Neuronal stem cell (in vitro differentiated cells): ENCODE measurements at regions not wholly inside any gene's neighbourhood (a gene's known extent, or its start where the extent isn't known, plus 50 kb on each side); places are given as distances from the start of the nearest gene placed in this dataset.

ENCODE experiments used
- DNase-seq: peaks from one replicate; pipeline ENCODE4 v3.0.0-alpha.2; 2013; ENCODE audit warnings: low spot score
- H2AFZ ChIP-seq: one replicate; pipeline ENCODE4 v1.6.1; 2013; ENCODE audit warnings: mild to moderate bottlenecking, low read length, inconsistent platforms
- H2AK5ac ChIP-seq: 2 replicates; pipeline ENCODE4 v1.6.1; 2013; ENCODE audit warnings: low read depth, mild to moderate bottlenecking, inconsistent platforms, low read length, moderate library complexity, mixed read lengths
- H2BK120ac ChIP-seq: 2 replicates; pipeline ENCODE4 v1.6.1; 2013; ENCODE audit warnings: low read depth, mild to moderate bottlenecking, inconsistent platforms, low read length, moderate library complexity, mixed read lengths
- H2BK12ac ChIP-seq: one replicate; pipeline ENCODE4 v1.6.1; 2013; ENCODE audit warnings: low read length, inconsistent platforms
- H2BK15ac ChIP-seq: 2 replicates; pipeline ENCODE4 v1.6.1; 2013; ENCODE audit warnings: mild to moderate bottlenecking, low read length, inconsistent platforms, mixed read lengths
- H2BK5ac ChIP-seq: one replicate; pipeline ENCODE4 v1.6.1; 2013; ENCODE audit warnings: inconsistent platforms, mild to moderate bottlenecking, low read length, moderate library complexity
- H3K14ac ChIP-seq: one replicate; pipeline ENCODE4 v1.6.1; 2013; ENCODE audit warnings: low read length, inconsistent platforms
- H3K18ac ChIP-seq: 2 replicates; pipeline ENCODE4 v1.6.1; 2013; ENCODE audit warnings: low read length, inconsistent platforms
- H3K23ac ChIP-seq: 2 replicates; pipeline ENCODE4 v1.6.1; 2013; ENCODE audit warnings: low read depth, mild to moderate bottlenecking, mixed read lengths, low read length, inconsistent platforms; ENCODE audit not compliant: poor library complexity
- H3K27ac ChIP-seq: replicated peaks from 3 replicates; pipeline ENCODE4 v1.5.1; 2013; ENCODE audit warnings: low read length, inconsistent platforms
- H3K27me3 ChIP-seq, 3 experiments: 2 replicates each; pipeline ENCODE4 v1.6.1; 2013; ENCODE audit warnings: low read length in 3 of 3, mild to moderate bottlenecking in 2 of 3, inconsistent platforms in 1 of 3, low read depth in 1 of 3, mixed read lengths in 1 of 3, moderate library complexity in 1 of 3; ENCODE audit not compliant: control insufficient read depth in 3 of 3, insufficient read depth in 3 of 3
- H3K36me3 ChIP-seq, 2 donors: replicated peaks in 1 of 2; 2 replicates each; pipeline ENCODE4 v1.6.1; 2013; ENCODE audit warnings: low read length in 2 of 2; ENCODE audit not compliant: control insufficient read depth in 2 of 2, insufficient read depth in 2 of 2
- H3K4ac ChIP-seq: 2 replicates; pipeline ENCODE4 v1.6.1; 2013; ENCODE audit warnings: inconsistent platforms, mild to moderate bottlenecking, low read length, moderate library complexity
- H3K4me1 ChIP-seq, 2 donors: 1 replicate in 1 of 2; 2 replicates in 1 of 2; pipeline ENCODE4 v1.6.1; 2013; ENCODE audit warnings: low read length in 2 of 2, low read depth in 1 of 2; ENCODE audit not compliant: control insufficient read depth in 2 of 2, insufficient read depth in 1 of 2
- H3K4me2 ChIP-seq: one replicate; pipeline ENCODE4 v1.6.1; 2013; ENCODE audit warnings: mild to moderate bottlenecking, low read length, inconsistent platforms; ENCODE audit not compliant: insufficient read depth, poor library complexity, severe bottlenecking
- H3K4me3 ChIP-seq, 2 donors: 2 replicates each; pipeline ENCODE4 v1.5.1; 2013; ENCODE audit warnings: low read length in 2 of 2, mild to moderate bottlenecking in 2 of 2, inconsistent platforms in 1 of 2, moderate library complexity in 1 of 2
- H3K79me1 ChIP-seq: one replicate; pipeline ENCODE4 v1.6.1; 2013; ENCODE audit warnings: low read depth, mild to moderate bottlenecking, inconsistent platforms, low read length, moderate library complexity
- H3K9ac ChIP-seq: one replicate; pipeline ENCODE4 v1.6.1; 2013; ENCODE audit warnings: mild to moderate bottlenecking, low read depth, low read length, inconsistent platforms; ENCODE audit not compliant: poor library complexity
- H3K9me3 ChIP-seq, 2 donors: replicated peaks in 1 of 2; 2 replicates each; pipeline versions ENCODE3 to v1.6.1; 2013; ENCODE audit warnings: low read length in 2 of 2, mild to moderate bottlenecking in 2 of 2, inconsistent platforms in 1 of 2, low read depth in 1 of 2, mixed read lengths in 1 of 2, moderate library complexity in 1 of 2; ENCODE audit not compliant: control insufficient read depth in 2 of 2, insufficient read depth in 1 of 2
- H4K8ac ChIP-seq: one replicate; pipeline ENCODE4 v1.6.1; 2013; ENCODE audit warnings: low read depth, mild to moderate bottlenecking, inconsistent platforms, low read length, moderate library complexity
- H4K91ac ChIP-seq: one replicate; pipeline ENCODE4 v1.6.1; 2013; ENCODE audit warnings: low read length, low read depth, mild to moderate bottlenecking, inconsistent platforms; ENCODE audit not compliant: poor library complexity
- WGBS, 2 donors: extraction: QIAGEN DNeasy Blood & Tissue Kit; methylation state at CpG; one replicate each; pipeline ENCODE4 v1.1.7; 2013; ENCODE audit warnings: missing lambda C conversion rate in 2 of 2, mixed read lengths in 1 of 2; ENCODE audit not compliant: insufficient read length in 2 of 2, insufficient replicate concordance in 1 of 2; ENCODE audit errors: extremely low coverage in 2 of 2; 5-methylcytosine and 5-hydroxymethylcytosine counted together

GRCh38 chr1:166322470-166322869 is 155.7 kb upstream of the FAM78B start:
- no CpG with 5 or more reads among the region's 3 CpGs for WGBS, 2 donors
- no peak overlapping the region for H3K9ac ChIP-seq
- no peaks in the 10 kb centered on the region for H3K36me3 ChIP-seq
- no peak overlapping the region for H3K4me3 ChIP-seq
- no peaks in the 10 kb centered on the region for H3K9me3 ChIP-seq
- no peaks in the 10 kb centered on the region for H3K4me1 ChIP-seq
- H3K4me2 ChIP-seq = no peak overlapping the region
- H3K27ac ChIP-seq = no peak overlapping the region
- no peak overlapping the region for H2AK5ac ChIP-seq
- H3K14ac ChIP-seq = no peak overlapping the region
- no peak overlapping the region for H2BK15ac ChIP-seq
- no peak overlapping the region for H3K23ac ChIP-seq
- H4K8ac ChIP-seq = no peak overlapping the region
- H3K27me3 ChIP-seq = no peaks in the 10 kb centered on the region
- H2BK5ac ChIP-seq = no peak overlapping the region
- no peaks in the 10 kb centered on the region for H3K79me1 ChIP-seq
- H4K91ac ChIP-seq = no peak overlapping the region
- H2BK120ac ChIP-seq = no peak overlapping the region
- no peak overlapping the region for H3K4ac ChIP-seq
- no peak overlapping the region for H3K18ac ChIP-seq
- no peak overlapping the region for H2BK12ac ChIP-seq
- DNase-seq = no peak
- no peak overlapping the region for H2AFZ ChIP-seq

DNA sequence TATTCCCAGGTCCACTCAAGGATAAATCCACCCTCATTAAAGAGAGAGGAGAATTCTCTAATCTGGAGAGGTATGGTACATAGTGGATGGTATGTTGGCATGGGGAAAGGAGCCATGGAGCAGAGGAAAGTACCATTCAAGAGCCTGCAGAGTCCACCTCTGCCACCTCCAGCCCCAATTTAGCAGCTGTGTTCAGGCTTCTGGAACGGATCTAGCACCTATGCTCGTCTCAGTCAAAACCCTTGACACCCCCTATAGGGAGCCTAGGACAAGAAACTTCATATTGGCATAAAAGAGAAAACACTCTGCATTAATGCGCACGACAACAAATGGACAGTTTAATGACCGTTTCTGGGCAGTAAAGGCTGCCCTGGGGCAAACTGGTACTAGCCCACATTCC is 161.1 kb upstream of the FAM78B start:
- Histone ChIP-seq H2BK120ac (no peak overlapping the region), H4K91ac (no peak overlapping the region), H2BK5ac (no peak overlapping the region), H3K4me1 (no peaks in the 10 kb centered on the region), H3K23ac (no peak overlapping the region), H3K4me2 (no peak overlapping the region), H3K18ac (no peak overlapping the region), H2BK12ac (no peak overlapping the region), H3K27ac (no peak overlapping the region), H4K8ac (no peak overlapping the region), H3K36me3 (no peaks in the 10 kb centered on the region), H3K14ac (no peak overlapping the region), H2AFZ (no peak overlapping the region), H3K79me1 (no peaks in the 10 kb centered on the region), H3K4ac (no peak overlapping the region), H3K4me3 (no peak overlapping the region), H2AK5ac (no peak overlapping the region), H2BK15ac (no peak overlapping the region), H3K9ac (no peak overlapping the region), H3K27me3 (no peaks in the 10 kb centered on the region), H3K9me3 (no peaks in the 10 kb centered on the region)
- DNase-seq = no peak
- no CpG with 5 or more reads among the region's 5 CpGs for WGBS, 2 donors

- no peaks in the 10 kb centered on the region for H3K36me3 ChIP-seq
Measured at GRCh38 chr1:166328956-166329355, 162.2 kb upstream of the FAM78B start.

DNA sequence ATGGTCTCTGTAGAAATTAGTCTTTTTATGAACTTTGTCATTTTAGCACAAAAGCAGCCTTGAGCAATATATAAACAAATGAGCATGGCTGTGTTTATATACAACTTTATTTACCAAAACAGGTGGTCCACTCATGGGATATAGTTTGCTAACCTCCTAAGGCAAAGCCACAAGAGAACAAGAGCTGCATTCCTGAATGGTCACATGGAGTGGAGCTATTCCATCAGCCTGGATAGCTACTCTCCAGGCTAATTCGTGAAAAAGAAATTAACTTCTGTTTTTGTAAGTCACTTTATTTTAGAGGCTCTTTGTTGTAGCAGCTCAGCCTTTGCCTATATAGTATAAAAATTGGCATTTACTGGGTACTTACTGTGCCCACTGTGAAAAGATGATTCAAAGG is 163.3 kb upstream of the FAM78B start:
- Histone ChIP-seq H3K36me3 (no peaks in the 10 kb centered on the region), H2BK120ac (no peak overlapping the region), H2BK5ac (no peak overlapping the region), H3K27ac (no peak overlapping the region), H3K9me3 (no peaks in the 10 kb centered on the region), H3K23ac (no peak overlapping the region), H4K8ac (no peak overlapping the region), H2AFZ (no peak overlapping the region), H3K9ac (no peak overlapping the region), H3K4me3 (no peak overlapping the region), H3K27me3 (no peaks in the 10 kb centered on the region), H3K79me1 (no peaks in the 10 kb centered on the region), H3K4me1 (no peaks in the 10 kb centered on the region), H2BK12ac (no peak overlapping the region), H3K18ac (no peak overlapping the region), H3K4me2 (no peak overlapping the region), H3K4ac (no peak overlapping the region), H2AK5ac (no peak overlapping the region), H4K91ac (no peak overlapping the region), H2BK15ac (no peak overlapping the region), H3K14ac (no peak overlapping the region)
- DNase-seq = no peak
- no CpG with 5 or more reads among the region's 1 CpG for WGBS, 2 donors

More at GRCh38 chr1:166328956-166329355, 162.2 kb upstream of the FAM78B start:
- no peak overlapping the region for H4K8ac ChIP-seq
- DNase-seq = no peak
- no peaks in the 10 kb centered on the region for H3K27me3 ChIP-seq
- H2BK12ac ChIP-seq = no peak overlapping the region
- H3K9me3 ChIP-seq = no peaks in the 10 kb centered on the region
- no peak overlapping the region for H3K14ac ChIP-seq
- H2BK15ac ChIP-seq = no peak overlapping the region
- H2BK120ac ChIP-seq = no peak overlapping the region
- H4K91ac ChIP-seq = no peak overlapping the region
- no peak overlapping the region for H3K23ac ChIP-seq
- no peak overlapping the region for H3K4me3 ChIP-seq
- no peaks in the 10 kb centered on the region for H3K79me1 ChIP-seq
- no peak overlapping the region for H3K4ac ChIP-seq
- H3K4me2 ChIP-seq = no peak overlapping the region
- no peak overlapping the region for H2AFZ ChIP-seq
- H3K27ac ChIP-seq = no peak overlapping the region
- H2BK5ac ChIP-seq = no peak overlapping the region
- no peaks in the 10 kb centered on the region for H3K4me1 ChIP-seq
- H2AK5ac ChIP-seq = no peak overlapping the region
- WGBS, 2 donors = no CpG with 5 or more reads among the region's 1 CpG
- H3K9ac ChIP-seq = no peak overlapping the region
- no peak overlapping the region for H3K18ac ChIP-seq
